Cardiac muscle cell (in vitro differentiated cells and primary cell): ENCODE measurements at regions not wholly inside any gene's neighbourhood (a gene's known extent, or its start where the extent isn't known, plus 50 kb on each side); places are given as distances from the start of the nearest gene placed in this dataset.
"Not testable (repeated sequence)": the region's sequence is repeated elsewhere in the genome, so short reads cannot be mapped to it uniquely, and the experiment has no call there.

Source experiments
- DNase-seq, 2 donors: peaks; one replicate each; pipeline versions ENCODE4 v3.0.0 to v3.0.0-alpha.2; 2010 to 2017; ENCODE audit warnings: low read depth in 1 of 2, low spot score in 1 of 2
- H3K27ac ChIP-seq: fragments of 200-600 bp; sonication (generic); 2 replicates; pipeline ENCODE4 v1.5.1; 2016
- H3K27me3 ChIP-seq: fragments of 200-600 bp; sonication (generic); 2 replicates; pipeline ENCODE4 v1.6.0; 2016; ENCODE audit warnings: control low read depth
- H3K36me3 ChIP-seq: fragments of 200-600 bp; sonication (generic); 2 replicates; pipeline ENCODE4 v1.5.1; 2016; ENCODE audit warnings: control low read depth
- H3K4me1 ChIP-seq: fragments of 200-600 bp; sonication (generic); 2 replicates; pipeline ENCODE4 v1.8.1; 2017; ENCODE audit warnings: low read depth, mild to moderate bottlenecking, mixed run types
- H3K4me3 ChIP-seq: fragments of 200-600 bp; sonication (generic); 2 replicates; pipeline ENCODE4 v1.5.1; 2016; ENCODE audit warnings: mild to moderate bottlenecking
- H3K9me3 ChIP-seq: fragments of 200-600 bp; sonication (generic); 2 replicates; pipeline ENCODE4 v1.5.1; 2017; ENCODE audit warnings: low read depth, mild to moderate bottlenecking, control low read depth
- CTCF ChIP-seq: IDR thresholded peaks from 2 replicates; pipeline ENCODE4 v1.5.1; 2012; ENCODE audit warnings: low read depth, mild to moderate bottlenecking, low read length

GRCh38 chr6:106820412-106820852 lies 154.1 kb downstream of the CD24 start:
- TF ChIP-seq CTCF: no peak
- H3K4me3 ChIP-seq: no peak overlapping the region
- H3K9me3 ChIP-seq: no peaks in the 10 kb centered on the region
- H3K4me1 ChIP-seq: no peaks in the 10 kb centered on the region
- DNase-seq: peak in 1 of 2 donors; percentile 11
- no peak overlapping the region for H3K27ac ChIP-seq
- no peaks in the 10 kb centered on the region for H3K36me3 ChIP-seq
- no peaks in the 10 kb centered on the region for H3K27me3 ChIP-seq

- no peak overlapping the region for H3K27ac ChIP-seq
- DNase-seq: no peak
- H3K36me3 ChIP-seq: no peaks in the 10 kb centered on the region
- H3K4me1 ChIP-seq: no peaks in the 10 kb centered on the region
- no peak overlapping the region for H3K4me3 ChIP-seq
- H3K27me3 ChIP-seq: no peaks in the 10 kb centered on the region
- H3K9me3 ChIP-seq: no peaks in the 10 kb centered on the region
- TF ChIP-seq CTCF: no peak
These were observed 163.3 kb downstream of the CD24 start for GRCh38 chr6:106811088-106811686.

GRCh38 chr6:106808758-106809157 lies 165.8 kb downstream of the CD24 start:
- Histone ChIP-seq H3K36me3 (no peaks in the 10 kb centered on the region), H3K4me3 (no peak overlapping the region), H3K9me3 (no peaks in the 10 kb centered on the region), H3K27ac (no peak overlapping the region), H3K4me1 (peaks cover 11% of the 10 kb centered on the region), H3K27me3 (no peaks in the 10 kb centered on the region)
- no peak for TF ChIP-seq CTCF
- DNase-seq: no peak

GRCh38 chr6:106807947-106808611 lies 166.4 kb downstream of the CD24 start:
- H3K4me3 ChIP-seq: no peak overlapping the region
- no peaks in the 10 kb centered on the region for H3K36me3 ChIP-seq
- H3K9me3 ChIP-seq: no peaks in the 10 kb centered on the region
- peaks cover 18% of the 10 kb centered on the region for H3K4me1 ChIP-seq
- no peaks in the 10 kb centered on the region for H3K27me3 ChIP-seq
- no peak overlapping the region for H3K27ac ChIP-seq
- no peak for TF ChIP-seq CTCF
- no peak for DNase-seq

- not testable (repeated sequence) for H3K27ac ChIP-seq, H3K36me3 ChIP-seq, DNase-seq, H3K4me3 ChIP-seq, H3K9me3 ChIP-seq, H3K27me3 ChIP-seq
- H3K4me1 ChIP-seq: peaks cover 34% of the 10 kb centered on the region
These were observed 168.3 kb downstream of the CD24 start for GRCh38 chr6:106806253-106806652.

GRCh38 chr6:106805771-106806170 lies 168.8 kb downstream of the CD24 start:
- no peak for DNase-seq
- Histone ChIP-seq H3K27ac (no peak overlapping the region), H3K27me3 (no peaks in the 10 kb centered on the region), H3K4me1 (peaks cover 34% of the 10 kb centered on the region), H3K9me3 (no peaks in the 10 kb centered on the region), H3K36me3 (no peaks in the 10 kb centered on the region), H3K4me3 (no peak overlapping the region)
- no peak for TF ChIP-seq CTCF
